ENCODE measurements at regions not wholly inside any gene's neighbourhood (a gene's known extent, or its start where the extent isn't known, plus 50 kb on each side); places are given as distances from the start of the nearest gene placed in this dataset.

DNA sequence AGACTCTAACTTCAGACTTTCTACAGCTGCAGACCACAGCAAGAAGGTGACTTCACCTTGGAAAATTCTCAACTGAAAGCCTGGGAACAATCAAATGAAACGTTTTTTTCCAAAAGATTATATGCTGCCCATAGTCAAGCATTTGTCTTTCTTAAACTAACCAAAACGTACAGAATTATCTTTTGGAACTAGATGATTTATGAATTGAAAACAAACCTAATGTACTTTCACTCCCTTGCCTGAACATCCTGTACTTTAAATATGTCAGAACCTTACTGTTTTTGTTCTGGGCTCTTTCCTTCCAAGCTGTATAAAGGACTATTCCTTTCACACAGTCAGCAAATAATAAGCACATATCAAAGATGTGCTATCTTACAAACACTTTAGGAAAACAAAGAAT is 62.4 kb upstream of the TNFAIP3 start:
- TF ChIP-seq RAD21 (IDR thresholded peaks at IDR 0.05; ENCODE audit: low read length) (no peak), POLR2A (IDR thresholded peaks at IDR 0.05; ENCODE audit: low read depth, low read length) (no peak), MAZ (IDR thresholded peaks at IDR 0.05; ENCODE audit: borderline replicate concordance, low read depth, low read length) (no peak), CTCF (conservative IDR thresholded peaks at IDR 0.05; ENCODE audit: low read depth, low read length) (no peak), RCOR1 (IDR thresholded peaks at IDR 0.05; ENCODE audit: insufficient replicate concordance, low read length) (no peak), MXI1 (IDR thresholded peaks at IDR 0.05; ENCODE audit: borderline replicate concordance, low read depth, low read length) (no peak), FOS (IDR thresholded peaks at IDR 0.05; ENCODE audit: low read depth, low read length) (no peak)
